ENCODE measurements at regions not wholly inside any gene's neighbourhood (a gene's known extent, or its start where the extent isn't known, plus 50 kb on each side); places are given as distances from the start of the nearest gene placed in this dataset.

- DNase-seq, result no peak
Observed at GRCh38 chr6:19417713-19418112, 419.5 kb upstream of the ID4 start.

GRCh38 chr6:19424853-19425252 lies 412.3 kb upstream of the ID4 start:
- no peak for DNase-seq

- DNase-seq, result no peak
Observed at GRCh38 chr6:19427548-19427947, 409.6 kb upstream of the ID4 start.

- no peak for DNase-seq
Observed at GRCh38 chr6:19432966-19433498, 404.1 kb upstream of the ID4 start.

- no peak for DNase-seq
Observed at GRCh38 chr6:19434065-19434464, 403.1 kb upstream of the ID4 start.

GRCh38 chr6:19435755-19436154 lies 401.4 kb upstream of the ID4 start:
- DNase-seq, result no peak

GRCh38 chr6:19438566-19439353 lies 398.4 kb upstream of the ID4 start:
- DNase-seq, result no peak

GRCh38 chr6:19440531-19440930 lies 396.6 kb upstream of the ID4 start:
- no peak for DNase-seq

- DNase-seq, result no peak
Observed at GRCh38 chr6:19443411-19443810, 393.8 kb upstream of the ID4 start.

- no peak for DNase-seq
Observed at GRCh38 chr6:19444041-19444440, 393.1 kb upstream of the ID4 start.

GRCh38 chr6:19444481-19444880 lies 392.7 kb upstream of the ID4 start:
- DNase-seq, result no peak

GRCh38 chr6:19446570-19446969 lies 390.6 kb upstream of the ID4 start:
- DNase-seq, result no peak

- DNase-seq, result no peak
Observed at GRCh38 chr6:19450651-19451050, 386.5 kb upstream of the ID4 start.

- DNase-seq, result no peak
Observed at GRCh38 chr6:19452495-19452894, 384.7 kb upstream of the ID4 start.

- no peak for DNase-seq
Observed at GRCh38 chr6:19454001-19454720, 383.0 kb upstream of the ID4 start.

GRCh38 chr6:19454721-19455392 lies 382.3 kb upstream of the ID4 start:
- DNase-seq, result no peak

- no peak for DNase-seq
Observed at GRCh38 chr6:19463250-19463649, 373.9 kb upstream of the ID4 start.

GRCh38 chr6:19463925-19464324 lies 373.2 kb upstream of the ID4 start:
- no peak for DNase-seq

- DNase-seq, result no peak
Observed at GRCh38 chr6:19465256-19465655, 371.9 kb upstream of the ID4 start.

- no peak for DNase-seq
Observed at GRCh38 chr6:19465760-19466159, 371.4 kb upstream of the ID4 start.

GRCh38 chr6:19470333-19470732 lies 366.8 kb upstream of the ID4 start:
- DNase-seq, result no peak

GRCh38 chr6:19472153-19472552 lies 365.0 kb upstream of the ID4 start:
- no peak for DNase-seq

GRCh38 chr6:19472850-19473249 lies 364.3 kb upstream of the ID4 start:
- no peak for DNase-seq

- DNase-seq, result no peak
Observed at GRCh38 chr6:19477563-19477962, 359.6 kb upstream of the ID4 start.

All from T-helper 1 cell (primary cell).